ENCODE measurements at regions not wholly inside any gene's neighbourhood (a gene's known extent, or its start where the extent isn't known, plus 50 kb on each side); places are given as distances from the start of the nearest gene placed in this dataset.

DNA sequence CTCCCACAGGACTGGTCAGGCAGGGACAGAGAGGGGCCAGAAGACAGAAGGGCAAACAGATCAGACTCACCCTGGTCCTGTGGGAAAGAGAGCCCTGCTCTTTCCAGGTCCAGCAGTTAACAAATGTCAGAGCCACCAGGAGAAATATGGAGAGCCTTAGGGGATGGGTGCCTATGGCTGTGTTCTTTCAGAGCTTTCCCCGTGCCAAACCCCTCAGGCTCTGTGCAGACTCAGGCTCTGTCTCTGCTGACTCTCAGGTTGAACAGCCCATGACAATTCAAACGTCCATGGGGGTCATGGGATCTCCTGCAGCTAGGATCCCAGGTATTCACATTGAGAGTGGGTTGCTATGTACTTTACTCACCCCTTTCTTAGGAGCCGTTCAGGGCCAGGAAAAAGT lies 120.8 kb upstream of the ERBB4 start:
- no peaks in the 10 kb centered on the region for H3K27me3 ChIP-seq
- H3K4me3 ChIP-seq = no peak overlapping the region
- TF ChIP-seq, protein P1, sequence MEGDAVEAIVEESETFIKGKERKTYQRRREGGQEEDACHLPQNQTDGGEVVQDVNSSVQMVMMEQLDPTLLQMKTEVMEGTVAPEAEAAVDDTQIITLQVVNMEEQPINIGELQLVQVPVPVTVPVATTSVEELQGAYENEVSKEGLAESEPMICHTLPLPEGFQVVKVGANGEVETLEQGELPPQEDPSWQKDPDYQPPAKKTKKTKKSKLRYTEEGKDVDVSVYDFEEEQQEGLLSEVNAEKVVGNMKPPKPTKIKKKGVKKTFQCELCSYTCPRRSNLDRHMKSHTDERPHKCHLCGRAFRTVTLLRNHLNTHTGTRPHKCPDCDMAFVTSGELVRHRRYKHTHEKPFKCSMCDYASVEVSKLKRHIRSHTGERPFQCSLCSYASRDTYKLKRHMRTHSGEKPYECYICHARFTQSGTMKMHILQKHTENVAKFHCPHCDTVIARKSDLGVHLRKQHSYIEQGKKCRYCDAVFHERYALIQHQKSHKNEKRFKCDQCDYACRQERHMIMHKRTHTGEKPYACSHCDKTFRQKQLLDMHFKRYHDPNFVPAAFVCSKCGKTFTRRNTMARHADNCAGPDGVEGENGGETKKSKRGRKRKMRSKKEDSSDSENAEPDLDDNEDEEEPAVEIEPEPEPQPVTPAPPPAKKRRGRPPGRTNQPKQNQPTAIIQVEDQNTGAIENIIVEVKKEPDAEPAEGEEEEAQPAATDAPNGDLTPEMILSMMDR (IDR thresholded peaks at IDR 0.05) = no peak
- intact Hi-C loops (cut with DNase I) = no loop called here
- no peaks in the 10 kb centered on the region for H3K36me3 ChIP-seq
- H3K4me1 ChIP-seq = no peaks in the 10 kb centered on the region
- H3K9me3 ChIP-seq = peaks cover 0 to 14% of the 10 kb centered on the region in 2 donors
- H3K27ac ChIP-seq = no peak overlapping the region
- ATAC-seq = no peak
- no peak for DNase-seq

DNA sequence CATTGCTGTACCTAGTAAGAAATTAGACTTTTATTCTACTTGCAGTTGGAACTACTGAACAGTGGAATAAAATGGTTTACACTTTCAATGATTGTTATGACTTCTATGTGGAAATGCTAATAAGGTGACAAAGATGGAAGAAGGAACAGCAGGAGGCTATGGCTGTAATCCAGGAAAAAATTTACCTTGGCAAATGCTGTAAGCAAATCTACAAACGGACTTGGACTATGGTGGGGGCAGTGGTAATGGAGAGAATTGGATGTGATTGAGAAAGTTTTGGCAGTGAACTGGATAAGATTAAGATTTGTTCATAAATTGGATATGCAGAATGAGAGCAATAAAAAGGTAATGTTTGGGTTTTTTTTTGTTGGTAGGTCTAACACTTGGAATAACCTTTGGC lies 111.0 kb upstream of the ERBB4 start:
- TF ChIP-seq, protein P1 (IDR thresholded peaks at IDR 0.05) = no peak
- intact Hi-C loops (cut with DNase I) = no loop called here
- DNase-seq (no peak), ATAC-seq (no peak)
- Histone ChIP-seq H3K27ac (no peak overlapping the region), H3K36me3 (no peaks in the 10 kb centered on the region), H3K4me3 (no peak overlapping the region), H3K4me1 (no peaks in the 10 kb centered on the region), H3K9me3 (peaks cover 0 to under 1% of the 10 kb centered on the region in 2 donors), H3K27me3 (no peaks in the 10 kb centered on the region)

DNA sequence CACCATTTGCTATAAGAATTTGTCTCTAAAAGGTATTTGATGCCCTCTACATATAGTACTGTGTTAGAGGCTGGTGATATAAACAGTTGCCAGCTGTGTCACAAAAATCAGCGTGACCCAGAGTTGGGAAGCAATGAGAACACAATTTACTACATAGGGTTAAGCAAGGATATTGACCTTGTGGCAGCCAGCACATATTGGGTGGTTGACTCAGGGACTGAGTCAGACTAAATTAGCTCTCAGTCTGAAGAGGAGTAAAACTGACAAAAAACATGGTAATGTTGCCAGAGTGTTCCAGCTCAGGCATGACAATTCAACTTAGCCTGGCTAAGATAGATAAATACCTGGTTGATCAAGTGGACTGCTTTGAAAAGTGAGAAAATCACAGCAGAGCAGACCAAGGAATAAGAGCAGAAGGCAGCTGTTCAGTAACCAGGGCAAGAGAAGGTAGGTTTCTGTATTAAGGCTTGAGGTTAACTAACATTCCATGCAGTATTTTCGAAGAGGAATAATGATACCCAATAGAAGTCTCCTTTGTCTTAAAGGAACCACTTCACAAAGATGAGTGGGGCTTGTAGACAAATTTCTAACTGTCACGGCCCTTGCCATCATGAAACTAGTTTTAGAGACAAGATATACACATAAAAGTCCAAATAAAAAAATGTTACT lies 108.2 kb upstream of the ERBB4 start:
- TF ChIP-seq, protein P1 (IDR thresholded peaks at IDR 0.05) = no peak
- Histone ChIP-seq H3K36me3 (no peaks in the 10 kb centered on the region), H3K27me3 (no peaks in the 10 kb centered on the region), H3K9me3 (no peaks in the 10 kb centered on the region), H3K4me1 (no peaks in the 10 kb centered on the region), H3K4me3 (no peak overlapping the region), H3K27ac (no peak overlapping the region)
- no peak for DNase-seq
- intact Hi-C loops (cut with DNase I) = no loop called here
- ATAC-seq = peak; percentile 27

DNA sequence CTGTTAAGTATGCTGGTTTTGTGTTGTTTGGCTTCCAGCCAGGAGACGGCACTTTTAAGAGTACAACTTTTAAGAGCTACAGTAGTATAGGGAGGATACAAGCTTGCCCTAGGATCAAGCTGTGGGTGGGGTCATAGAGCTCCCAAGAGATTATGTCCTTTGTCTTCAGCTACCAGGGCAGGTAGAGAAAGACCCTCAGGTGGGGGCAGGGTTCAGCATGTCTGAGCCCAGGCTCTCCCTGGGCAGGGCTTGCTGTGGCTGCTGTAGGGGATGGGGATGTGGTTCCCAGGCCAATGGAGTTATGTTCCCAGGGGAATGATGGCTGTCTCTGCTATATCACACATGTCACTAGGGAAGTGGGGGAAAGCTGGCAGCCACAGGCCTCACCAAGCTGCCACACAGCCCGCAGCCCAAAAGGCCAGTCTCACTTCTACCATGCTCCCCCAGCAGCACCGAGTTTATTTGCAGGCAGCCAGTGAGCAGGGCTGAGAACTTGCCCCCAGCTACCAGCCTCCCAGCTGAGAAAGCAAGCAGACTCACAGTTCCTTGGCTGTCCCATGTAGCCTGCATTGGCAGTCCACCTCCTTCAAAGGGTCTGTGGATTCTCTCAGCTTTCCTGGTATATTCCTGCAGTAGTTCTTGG lies 105.7 kb upstream of the ERBB4 start:
- Histone ChIP-seq H3K36me3 (no peaks in the 10 kb centered on the region), H3K27me3 (no peaks in the 10 kb centered on the region), H3K27ac (no peak overlapping the region), H3K4me1 (no peaks in the 10 kb centered on the region), H3K4me3 (no peak overlapping the region), H3K9me3 (no peaks in the 10 kb centered on the region)
- no peak for ATAC-seq
- intact Hi-C loops (cut with DNase I) = no loop called here
- DNase-seq = no peak
- TF ChIP-seq, protein P1 (IDR thresholded peaks at IDR 0.05) = no peak

DNA sequence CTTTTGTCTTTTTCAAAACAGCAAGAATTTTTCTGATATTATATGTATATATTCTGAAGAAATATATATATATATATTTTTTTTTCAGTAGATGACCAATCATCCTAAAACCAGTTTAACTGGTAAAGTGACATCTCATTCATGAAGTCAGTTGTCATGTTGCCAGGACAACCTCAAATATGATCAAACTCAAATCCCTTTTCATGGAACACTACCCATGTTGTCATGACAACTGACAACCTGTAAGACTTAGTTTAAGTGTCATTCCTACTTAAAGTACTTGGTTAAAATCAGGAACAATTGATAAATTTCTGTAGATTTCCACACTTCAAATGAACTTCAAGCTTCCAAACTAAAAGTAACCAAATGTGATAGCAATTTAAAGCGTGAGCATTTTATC lies 101.8 kb upstream of the ERBB4 start:
- Histone ChIP-seq H3K4me3 (no peak overlapping the region), H3K4me1 (no peaks in the 10 kb centered on the region), H3K36me3 (no peaks in the 10 kb centered on the region), H3K9me3 (no peaks in the 10 kb centered on the region), H3K27ac (no peak overlapping the region), H3K27me3 (no peaks in the 10 kb centered on the region)
- intact Hi-C loops (cut with DNase I) = no loop called here
- TF ChIP-seq, protein P1 (IDR thresholded peaks at IDR 0.05) = no peak
- ATAC-seq = no peak
- DNase-seq = peak in 1 of 4 donors; percentile 8
